A549 (cell line): ENCODE measurements at regions not wholly inside any gene's neighbourhood (a gene's known extent, or its start where the extent isn't known, plus 50 kb on each side); places are given as distances from the start of the nearest gene placed in this dataset.

Source experiments
- ATAC-seq, 2 experiments: fragments of 200-7000 bp in 1 of 2; fragments of >200 bp in 1 of 2; cut with Nextera tagmentation in 1 of 2; cut with Tn5 transposase in 1 of 2; 3 replicates each; pipeline versions ENCODE4 v1.8.0 to v1.9.1; 2018 to 2020; ENCODE audit warnings: mild to moderate bottlenecking in 1 of 2, moderate library complexity in 1 of 2
- CTCF ChIA-PET: fragments of 300-600 bp; sonication (Branson Sonifier 250); formaldehyde crosslinking; extraction: SDS; loops from one replicate; lab custom pipeline; 2021; ENCODE audit warnings: antibody characterized with exemption, inconsistent platforms; lab: Yijun Ruan, JAX
- POLR2A ChIA-PET: fragments of 350-600 bp; formaldehyde crosslinking; extraction: SDS; loops from one replicate; lab custom pipeline; 2021; ENCODE audit warnings: antibody characterized with exemption, inconsistent platforms; lab: Yijun Ruan, JAX
- DNase-seq, 2 experiments: peaks; one replicate each; pipeline versions ENCODE4 v3.0.0 to v3.0.0-alpha.2; 2011 to 2016; ENCODE audit warnings: low read depth in 1 of 2, low spot score in 1 of 2
- FAIRE-seq: peaks from 2 replicates; lab custom pipeline; 2011; peaks lifted over from hg19 to GRCh38; lab: Jason Lieb, UNC
- H3K27ac ChIP-seq, 2 experiments: fragments of >200 bp; sonication (Bioruptor Twin); formaldehyde crosslinking; 3 replicates each; pipeline ENCODE4 v1.5.1; 2016 to 2017
- H3K4me1 ChIP-seq: fragments of >200 bp; sonication (Bioruptor Twin); formaldehyde crosslinking; 3 replicates; pipeline ENCODE4 v1.6.1; 2016
- H3K4me2 ChIP-seq: fragments of >200 bp; sonication (Bioruptor Twin); formaldehyde crosslinking; 3 replicates; pipeline ENCODE4 v1.6.1; 2016
- H3K4me3 ChIP-seq: fragments of >200 bp; sonication (Bioruptor Twin); formaldehyde crosslinking; 3 replicates; pipeline ENCODE4 v1.5.1; 2016
- H3K9me3 ChIP-seq: fragments of >200 bp; sonication (Bioruptor Twin); formaldehyde crosslinking; 3 replicates; pipeline ENCODE4 v1.6.1; 2016
- BHLHE40 ChIP-seq: IDR thresholded peaks from 2 replicates; pipeline ENCODE4 v1.6.1; 2012; ENCODE audit warnings: low read depth, low read length, inconsistent platforms
- CBX2 ChIP-seq: fragments of 200-600 bp; sonication (generic); IDR thresholded peaks from 2 replicates; pipeline ENCODE4 v1.6.1; 2016; ENCODE audit warnings: low read depth, mild to moderate bottlenecking, borderline replicate concordance
- CHD4 ChIP-seq: fragments of 200-600 bp; sonication (generic); IDR thresholded peaks from 2 replicates; pipeline ENCODE4 v1.6.1; 2016; ENCODE audit warnings: antibody characterized with exemption, mild to moderate bottlenecking, borderline replicate concordance
- EHF ChIP-seq: fragments of 250-450 bp; sonication (Bioruptor Pico); IDR thresholded peaks from 2 replicates; pipeline ENCODE4 v1.5.0; 2020; ENCODE audit warnings: mild to moderate bottlenecking
- ESRRA ChIP-seq: fragments of 150-350 bp; IDR thresholded peaks from 2 replicates; pipeline ENCODE4 v1.6.1; 2014; ENCODE audit warnings: mild to moderate bottlenecking, low read length, borderline replicate concordance
- GATA3 ChIP-seq: IDR thresholded peaks from 2 replicates; pipeline ENCODE4 v1.6.1; 2012; ENCODE audit warnings: borderline replicate concordance
- HDAC2 ChIP-seq: fragments of 200-600 bp; sonication (generic); IDR thresholded peaks from 2 replicates; pipeline ENCODE4 v1.6.1; 2016
- HOXA7 ChIP-seq: fragments of 250-450 bp; sonication (Bioruptor Pico); IDR thresholded peaks from 2 replicates; pipeline ENCODE4 v1.5.0; 2020; ENCODE audit warnings: mild to moderate bottlenecking, moderate library complexity
- HOXB13 ChIP-seq: fragments of 250-450 bp; sonication (Bioruptor Pico); IDR thresholded peaks from 2 replicates; pipeline ENCODE4 v1.5.0; 2020; ENCODE audit warnings: low read depth, mild to moderate bottlenecking, moderate library complexity
- MAZ ChIP-seq: fragments of 150-350 bp; IDR thresholded peaks from 2 replicates; pipeline ENCODE4 v1.6.1; 2014; ENCODE audit warnings: antibody characterized with exemption, low read depth, low read length, borderline replicate concordance
- MYC ChIP-seq: IDR thresholded peaks from 2 replicates; pipeline ENCODE4 v1.6.1; 2012; ENCODE audit warnings: mild to moderate bottlenecking, inconsistent platforms, low read length, improper control_type of control experiment, borderline replicate concordance
- NPAS2 ChIP-seq: fragments of 250-450 bp; sonication (Bioruptor Pico); IDR thresholded peaks from 2 replicates; pipeline ENCODE4 v1.8.0; 2022; ENCODE audit warnings: mild to moderate bottlenecking, moderate library complexity, borderline replicate concordance
- POLR2AphosphoS2 ChIP-seq: conservative IDR thresholded peaks from 2 replicates; pipeline ENCODE4 v1.6.1; 2012; ENCODE audit warnings: low read length, improper control_type of control experiment, inconsistent platforms
- RAD21 ChIP-seq, 2 experiments: fragments of >200 bp in 1 of 2; sonication (Bioruptor Twin) in 1 of 2; formaldehyde crosslinking in 1 of 2; IDR thresholded peaks in 1 of 2; conservative IDR thresholded peaks in 1 of 2; 2 replicates in 1 of 2; 3 replicates in 1 of 2; pipeline ENCODE4 v1.6.1; 2012 to 2018; ENCODE audit warnings: inconsistent platforms in 1 of 2
- RNF2 ChIP-seq: fragments of 200-600 bp; sonication (generic); IDR thresholded peaks from 2 replicates; pipeline ENCODE4 v1.6.1; 2016; ENCODE audit warnings: low read depth, mild to moderate bottlenecking, antibody characterized with exemption, moderate library complexity, borderline replicate concordance
- SMC3 ChIP-seq: fragments of >200 bp; sonication (Bioruptor Twin); formaldehyde crosslinking; IDR thresholded peaks from 3 replicates; pipeline ENCODE4 v1.6.1; 2018; ENCODE audit warnings: inconsistent platforms
- SREBF2 ChIP-seq: fragments of 450-650 bp; IDR thresholded peaks from 2 replicates; pipeline ENCODE4 v1.6.1; 2014; ENCODE audit warnings: mild to moderate bottlenecking, moderate library complexity
- TP53 ChIP-seq: fragments of 250-450 bp; sonication (Bioruptor Pico); IDR thresholded peaks from 2 replicates; pipeline ENCODE4 v1.5.0; 2021; ENCODE audit warnings: mild to moderate bottlenecking, moderate library complexity
- USF2 ChIP-seq: fragments of 450-650 bp; IDR thresholded peaks from 2 replicates; pipeline ENCODE4 v1.6.1; 2014; ENCODE audit warnings: antibody characterized with exemption
- WGBS: methylation state at CpG from one replicate; pipeline ENCODE4 v1.1.6; 2017; ENCODE audit errors: missing lambda C conversion rate; 5-methylcytosine and 5-hydroxymethylcytosine counted together
- TF ChIP-seq, protein P1 (sequence below): fragments of >200 bp; sonication (Bioruptor Twin); formaldehyde crosslinking; IDR thresholded peaks from 3 replicates; pipeline ENCODE4 v1.5.1; 2016
- TF ChIP-seq, protein P2 (sequence below): fragments of 250-450 bp; sonication (Bioruptor Pico); IDR thresholded peaks from 2 replicates; pipeline ENCODE4 v1.5.0; 2020; ENCODE audit warnings: low read depth, mild to moderate bottlenecking, moderate library complexity
- TF ChIP-seq, protein P3 (sequence below): fragments of >200 bp; sonication (Bioruptor Twin); formaldehyde crosslinking; IDR thresholded peaks from 2 replicates; pipeline ENCODE4 v1.6.1; 2016
- TF ChIP-seq, protein P4 (sequence below): IDR thresholded peaks from 2 replicates; pipeline ENCODE4 v1.6.1; 2012

- Histone ChIP-seq H3K4me2 (no peak overlapping the region), H3K4me1 (no peaks in the 10 kb centered on the region), H3K9me3 (no peaks in the 10 kb centered on the region), H3K27ac (no peak overlapping the region), H3K4me3 (no peak overlapping the region)
- ChIA-PET POLR2A (no interaction called here), CTCF (interaction anchor here (0.6 to 2.9 kb wide), 57 partner anchors 9 to 557 kb away, joined by 3 to 33 read pairs (median 4); no protein-coding TSS in a partner anchor)
- DNase-seq (peak; percentile 68 to 71), FAIRE-seq (no peak), ATAC-seq (peak; percentile 74 to 92; a peak in 5 of 6 replicates)
- TF ChIP-seq CBX2 (no peak), SMC3 (peak; percentile 88), RAD21 (conservative IDR thresholded peaks at IDR 0.05 in 1 of 2, IDR thresholded peaks at IDR 0.05 in 1 of 2) (peak; percentile 68 to 72)
- TF ChIP-seq, protein P1, sequence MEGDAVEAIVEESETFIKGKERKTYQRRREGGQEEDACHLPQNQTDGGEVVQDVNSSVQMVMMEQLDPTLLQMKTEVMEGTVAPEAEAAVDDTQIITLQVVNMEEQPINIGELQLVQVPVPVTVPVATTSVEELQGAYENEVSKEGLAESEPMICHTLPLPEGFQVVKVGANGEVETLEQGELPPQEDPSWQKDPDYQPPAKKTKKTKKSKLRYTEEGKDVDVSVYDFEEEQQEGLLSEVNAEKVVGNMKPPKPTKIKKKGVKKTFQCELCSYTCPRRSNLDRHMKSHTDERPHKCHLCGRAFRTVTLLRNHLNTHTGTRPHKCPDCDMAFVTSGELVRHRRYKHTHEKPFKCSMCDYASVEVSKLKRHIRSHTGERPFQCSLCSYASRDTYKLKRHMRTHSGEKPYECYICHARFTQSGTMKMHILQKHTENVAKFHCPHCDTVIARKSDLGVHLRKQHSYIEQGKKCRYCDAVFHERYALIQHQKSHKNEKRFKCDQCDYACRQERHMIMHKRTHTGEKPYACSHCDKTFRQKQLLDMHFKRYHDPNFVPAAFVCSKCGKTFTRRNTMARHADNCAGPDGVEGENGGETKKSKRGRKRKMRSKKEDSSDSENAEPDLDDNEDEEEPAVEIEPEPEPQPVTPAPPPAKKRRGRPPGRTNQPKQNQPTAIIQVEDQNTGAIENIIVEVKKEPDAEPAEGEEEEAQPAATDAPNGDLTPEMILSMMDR, result peak; percentile 82
- 2% methylated on average over 5 of the region's 5 CpGs for WGBS
These were observed 124.0 kb downstream of the TMEM130 start for GRCh38 chr7:98745722-98746318.

- Histone ChIP-seq H3K27ac (no peak overlapping the region), H3K4me3 (no peak overlapping the region), H3K4me1 (no peaks in the 10 kb centered on the region), H3K4me2 (no peak overlapping the region), H3K9me3 (no peaks in the 10 kb centered on the region)
- CTCF ChIA-PET, result interaction anchor here (1.1 to 2.9 kb wide), 2 partner anchors 88 to 137 kb away, joined by 3 to 17 read pairs; no protein-coding TSS in a partner anchor
- TF ChIP-seq HDAC2, result no peak
- no peak for TF ChIP-seq TP53 (CRISPR knock-in tag)
- no peak for TF ChIP-seq EHF (CRISPR knock-in tag)
- TF ChIP-seq MAZ, result no peak
- no peak for TF ChIP-seq NPAS2 (CRISPR knock-in tag)
- no peak for TF ChIP-seq ESRRA
- TF ChIP-seq GATA3, result no peak
- TF ChIP-seq USF2, result no peak
- TF ChIP-seq, protein P2, sequence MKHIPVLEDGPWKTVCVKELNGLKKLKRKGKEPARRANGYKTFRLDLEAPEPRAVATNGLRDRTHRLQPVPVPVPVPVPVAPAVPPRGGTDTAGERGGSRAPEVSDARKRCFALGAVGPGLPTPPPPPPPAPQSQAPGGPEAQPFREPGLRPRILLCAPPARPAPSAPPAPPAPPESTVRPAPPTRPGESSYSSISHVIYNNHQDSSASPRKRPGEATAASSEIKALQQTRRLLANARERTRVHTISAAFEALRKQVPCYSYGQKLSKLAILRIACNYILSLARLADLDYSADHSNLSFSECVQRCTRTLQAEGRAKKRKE (CRISPR knock-in tag), result no peak
- no peak for TF ChIP-seq RNF2
- TF ChIP-seq POLR2AphosphoS2, result no peak
- TF ChIP-seq HOXA7, result no peak
- TF ChIP-seq HOXB13 (CRISPR knock-in tag), result no peak
- TF ChIP-seq, protein P3, sequence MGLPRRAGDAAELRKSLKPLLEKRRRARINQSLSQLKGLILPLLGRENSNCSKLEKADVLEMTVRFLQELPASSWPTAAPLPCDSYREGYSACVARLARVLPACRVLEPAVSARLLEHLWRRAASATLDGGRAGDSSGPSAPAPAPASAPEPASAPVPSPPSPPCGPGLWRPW, result no peak
- TF ChIP-seq SREBF2, result no peak
- TF ChIP-seq, protein P4, sequence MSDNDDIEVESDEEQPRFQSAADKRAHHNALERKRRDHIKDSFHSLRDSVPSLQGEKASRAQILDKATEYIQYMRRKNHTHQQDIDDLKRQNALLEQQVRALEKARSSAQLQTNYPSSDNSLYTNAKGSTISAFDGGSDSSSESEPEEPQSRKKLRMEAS, result no peak
- no peak for TF ChIP-seq CHD4
- no peak for TF ChIP-seq BHLHE40
- TF ChIP-seq MYC, result no peak
- FAIRE-seq (no peak), ATAC-seq (no peak), DNase-seq (no peak)
- 0% methylated on average over 1 of the region's 1 CpG for WGBS
- POLR2A ChIA-PET, result no interaction called here
These were observed 121.7 kb downstream of the TMEM130 start for GRCh38 chr7:98748090-98748489.
